CD4-positive, alpha-beta memory T cell (primary cell): ENCODE measurements at regions not wholly inside any gene's neighbourhood (a gene's known extent, or its start where the extent isn't known, plus 50 kb on each side); places are given as distances from the start of the nearest gene placed in this dataset.

ENCODE experiments used
- CTCF ChIA-PET: fragments of 350-600 bp; sonication (Branson Sonifier 250); formaldehyde crosslinking; loops from one replicate; lab custom pipeline; 2021; ENCODE audit warnings: inconsistent platforms; ENCODE audit not compliant: partially characterized antibody; lab: Charles Lee
- POLR2A ChIA-PET: fragments of 350-600 bp; sonication (Branson Sonifier 250); formaldehyde crosslinking; loops from one replicate; lab custom pipeline; 2021; ENCODE audit not compliant: partially characterized antibody; lab: Charles Lee
- DNase-seq, 5 donors: peaks; one replicate each; pipeline versions ENCODE4 v3.0.0 to v3.0.0-alpha.2; 2020 to 2022; ENCODE audit warnings: mixed read lengths in 1 of 5
- H3K27ac ChIP-seq: one replicate; pipeline ENCODE4 v1.7.0; 2013; ENCODE audit warnings: low read depth, low read length
- H3K27me3 ChIP-seq: 2 replicates; pipeline ENCODE4 v1.7.0; 2013; ENCODE audit warnings: mild to moderate bottlenecking, low read length, moderate library complexity; ENCODE audit not compliant: insufficient read depth
- H3K36me3 ChIP-seq: 2 replicates; pipeline ENCODE4 v1.7.0; 2013; ENCODE audit warnings: mild to moderate bottlenecking, low read length, moderate library complexity; ENCODE audit not compliant: insufficient read depth
- H3K4me1 ChIP-seq: 2 replicates; pipeline ENCODE4 v1.7.0; 2013; ENCODE audit warnings: mild to moderate bottlenecking, low read length, moderate library complexity; ENCODE audit not compliant: insufficient read depth
- H3K4me3 ChIP-seq, 2 donors: one replicate each; pipeline ENCODE4 v1.7.0; 2013; ENCODE audit warnings: low read length in 2 of 2, mild to moderate bottlenecking in 1 of 2
- H3K9me3 ChIP-seq, 2 donors: one replicate each; pipeline ENCODE4 v1.7.0; 2013; ENCODE audit warnings: low read length in 2 of 2, control low read depth in 1 of 2; ENCODE audit not compliant: control insufficient read depth in 1 of 2
- H3K27ac Mint-ChIP-seq, 7 donors: one replicate each; pipeline ENCODE4 v1.8.0; 2020 to 2021; ENCODE audit warnings: mixed read lengths in 7 of 7, mild to moderate bottlenecking in 6 of 7, inconsistent platforms in 3 of 7, moderate library complexity in 3 of 7
- H3K27me3 Mint-ChIP-seq, 2 donors: one replicate each; pipeline ENCODE4 v1.8.0; 2020 to 2021; ENCODE audit warnings: mixed read lengths in 2 of 2
- H3K36me3 Mint-ChIP-seq, 2 donors: one replicate each; pipeline ENCODE4 v1.8.0; 2020 to 2021; ENCODE audit warnings: mixed read lengths in 2 of 2, inconsistent platforms in 1 of 2, mild to moderate bottlenecking in 1 of 2
- H3K4me1 Mint-ChIP-seq, 4 donors: one replicate each; pipeline ENCODE4 v1.8.0; 2020 to 2021; ENCODE audit warnings: mixed read lengths in 4 of 4, mild to moderate bottlenecking in 1 of 4
- H3K4me3 Mint-ChIP-seq, 8 donors: one replicate each; pipeline ENCODE4 v1.8.0; 2020 to 2021; ENCODE audit warnings: mixed read lengths in 8 of 8, mild to moderate bottlenecking in 7 of 8, moderate library complexity in 6 of 8, inconsistent platforms in 3 of 8
- H3K9me3 Mint-ChIP-seq, 8 donors: one replicate each; pipeline ENCODE4 v1.8.0; 2020 to 2021; ENCODE audit warnings: mixed read lengths in 8 of 8, mild to moderate bottlenecking in 5 of 8, inconsistent platforms in 3 of 8, moderate library complexity in 1 of 8
- intact Hi-C: fragments of 100-400 bp; cut with micrococcal nuclease; formaldehyde crosslinking; loops from one replicate; pipeline ENCODE4 v1.15.1; 2023

DNA sequence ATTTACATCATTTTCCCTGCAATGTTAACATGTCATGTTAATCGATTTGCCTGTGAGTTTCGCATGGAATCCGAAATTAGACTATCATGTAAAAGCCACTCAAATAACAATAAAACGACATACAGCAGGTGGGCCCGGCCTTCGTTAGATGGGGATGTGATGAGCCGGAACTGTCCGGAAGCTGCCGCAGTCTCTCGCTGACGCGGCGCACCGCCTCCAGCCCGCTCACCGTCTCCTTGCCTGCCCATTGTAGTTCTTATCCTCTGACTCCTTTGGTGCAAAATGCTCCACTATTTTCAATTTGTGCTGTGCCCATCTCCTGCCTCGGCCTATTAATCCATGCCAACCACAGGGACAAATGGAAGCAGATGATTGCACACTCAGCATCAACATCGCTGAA, 877.5 kb upstream of the TENM3 start:
- ChIA-PET POLR2A (no interaction called here), CTCF (no interaction called here)
- H3K4me1 ChIP-seq, result no peaks in the 10 kb centered on the region
- H3K27ac ChIP-seq, result no peak overlapping the region
- no peaks in the 10 kb centered on the region for H3K36me3 ChIP-seq
- no peaks in the 10 kb centered on the region for H3K27me3 Mint-ChIP-seq
- H3K36me3 Mint-ChIP-seq, result no peaks in the 10 kb centered on the region
- H3K9me3 Mint-ChIP-seq, result peaks cover 0 to 3% (median 0%) of the 10 kb centered on the region in 8 donors
- H3K4me3 ChIP-seq, result no peak overlapping the region
- no peaks in the 10 kb centered on the region for H3K9me3 ChIP-seq
- no peaks in the 10 kb centered on the region for H3K4me1 Mint-ChIP-seq
- intact Hi-C loops, result no loop called here
- no peak overlapping the region for H3K4me3 Mint-ChIP-seq
- H3K27ac Mint-ChIP-seq, result no peak overlapping the region
- H3K27me3 ChIP-seq, result no peaks in the 10 kb centered on the region
- no peak for DNase-seq

DNA sequence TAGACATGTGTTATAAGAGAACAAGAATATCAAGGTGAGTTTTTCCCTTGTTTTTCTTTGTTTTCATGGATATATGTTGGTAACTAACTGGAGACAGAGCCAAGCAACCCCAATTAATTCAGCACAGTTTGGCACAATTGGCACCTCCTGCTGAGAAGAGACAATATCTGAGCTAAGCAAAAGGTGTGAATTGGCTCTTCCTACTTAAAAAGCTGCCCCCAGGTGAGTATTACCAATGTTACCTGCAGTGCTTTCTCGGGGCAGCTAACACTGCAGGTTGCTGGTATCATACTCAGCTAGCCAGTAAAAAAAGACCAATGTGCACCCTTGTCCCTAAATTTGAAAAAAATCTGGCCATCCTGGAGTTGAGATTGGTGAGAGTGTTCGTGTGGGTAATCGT, 871.2 kb upstream of the TENM3 start:
- intact Hi-C loops, result no loop called here
- Histone ChIP-seq H3K27me3 (no peaks in the 10 kb centered on the region), H3K36me3 (no peaks in the 10 kb centered on the region), H3K27ac (no peak overlapping the region), H3K4me1 (no peaks in the 10 kb centered on the region), H3K4me3 (no peak overlapping the region), H3K9me3 (no peaks in the 10 kb centered on the region)
- ChIA-PET CTCF (no interaction called here), POLR2A (no interaction called here)
- Mint-ChIP-seq H3K27me3 (no peaks in the 10 kb centered on the region), H3K9me3 (peaks cover 0 to 15% (median 4%) of the 10 kb centered on the region in 8 donors), H3K4me3 (no peak overlapping the region), H3K36me3 (no peaks in the 10 kb centered on the region), H3K4me1 (no peaks in the 10 kb centered on the region), H3K27ac (no peak overlapping the region)
- no peak for DNase-seq

DNA sequence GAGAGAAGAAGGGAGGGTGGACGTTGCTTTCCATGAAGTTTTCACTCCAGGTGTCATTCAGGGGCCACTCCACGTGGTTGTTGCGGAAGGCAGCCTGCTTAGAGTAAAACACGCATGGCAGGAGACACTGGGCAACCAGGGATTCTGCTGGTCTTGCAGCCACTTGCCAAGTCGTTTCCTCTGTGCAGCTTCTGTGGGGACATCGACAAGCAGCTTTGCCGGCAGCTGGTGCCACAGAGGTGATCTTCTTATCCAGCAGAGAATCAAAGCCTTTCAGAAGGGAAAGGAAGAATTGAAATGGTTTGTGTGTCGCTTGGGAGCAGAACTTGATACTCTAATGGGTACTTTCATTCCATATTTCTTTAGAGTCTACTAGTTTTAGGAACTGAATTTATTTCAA, 867.1 kb upstream of the TENM3 start:
- ChIA-PET CTCF (no interaction called here), POLR2A (no interaction called here)
- H3K4me3 Mint-ChIP-seq, result no peak overlapping the region
- no peak for DNase-seq
- H3K27ac Mint-ChIP-seq, result no peak overlapping the region
- Histone ChIP-seq H3K27me3 (no peaks in the 10 kb centered on the region), H3K4me1 (no peaks in the 10 kb centered on the region), H3K36me3 (no peaks in the 10 kb centered on the region), H3K27ac (no peak overlapping the region), H3K4me3 (no peak overlapping the region), H3K9me3 (no peaks in the 10 kb centered on the region)
- intact Hi-C loops, result no loop called here
- peaks cover under 1 to 13% (median 5%) of the 10 kb centered on the region in 8 donors for H3K9me3 Mint-ChIP-seq
- no peaks in the 10 kb centered on the region for H3K4me1 Mint-ChIP-seq
- H3K27me3 Mint-ChIP-seq, result no peaks in the 10 kb centered on the region
- no peaks in the 10 kb centered on the region for H3K36me3 Mint-ChIP-seq

DNA sequence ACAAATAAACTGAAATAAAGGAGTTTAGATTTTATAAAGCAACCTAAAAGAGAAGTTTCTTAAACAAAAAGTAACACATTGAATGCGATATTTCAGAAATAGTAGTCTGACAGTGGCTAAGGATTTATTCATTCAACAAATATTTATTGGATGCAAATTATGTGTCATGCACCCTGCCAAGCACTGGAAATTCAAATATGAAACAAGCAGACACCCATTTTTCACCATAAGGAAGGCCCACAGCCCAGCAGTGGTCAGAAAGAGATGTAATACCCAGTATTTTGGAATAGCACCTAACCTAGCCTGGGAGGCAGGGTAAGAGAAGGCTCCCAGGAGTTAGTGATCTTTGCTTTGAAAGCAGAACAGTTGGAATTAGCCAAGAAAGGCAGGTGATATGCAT, 855.1 kb upstream of the TENM3 start:
- H3K9me3 Mint-ChIP-seq, result peaks cover 0 to 6% (median 0%) of the 10 kb centered on the region in 8 donors
- intact Hi-C loops, result no loop called here
- no peaks in the 10 kb centered on the region for H3K36me3 ChIP-seq
- ChIA-PET POLR2A (no interaction called here), CTCF (no interaction called here)
- no peaks in the 10 kb centered on the region for H3K4me1 Mint-ChIP-seq
- H3K36me3 Mint-ChIP-seq, result no peaks in the 10 kb centered on the region
- DNase-seq, result no peak
- no peaks in the 10 kb centered on the region for H3K27me3 ChIP-seq
- H3K4me1 ChIP-seq, result no peaks in the 10 kb centered on the region
- H3K27ac Mint-ChIP-seq, result no peak overlapping the region
- H3K4me3 ChIP-seq, result no peak overlapping the region
- no peak overlapping the region for H3K27ac ChIP-seq
- H3K9me3 ChIP-seq, result no peaks in the 10 kb centered on the region
- H3K4me3 Mint-ChIP-seq, result peak overlapping the region in 1 of 8 donors; percentile 6
- H3K27me3 Mint-ChIP-seq, result no peaks in the 10 kb centered on the region

DNA sequence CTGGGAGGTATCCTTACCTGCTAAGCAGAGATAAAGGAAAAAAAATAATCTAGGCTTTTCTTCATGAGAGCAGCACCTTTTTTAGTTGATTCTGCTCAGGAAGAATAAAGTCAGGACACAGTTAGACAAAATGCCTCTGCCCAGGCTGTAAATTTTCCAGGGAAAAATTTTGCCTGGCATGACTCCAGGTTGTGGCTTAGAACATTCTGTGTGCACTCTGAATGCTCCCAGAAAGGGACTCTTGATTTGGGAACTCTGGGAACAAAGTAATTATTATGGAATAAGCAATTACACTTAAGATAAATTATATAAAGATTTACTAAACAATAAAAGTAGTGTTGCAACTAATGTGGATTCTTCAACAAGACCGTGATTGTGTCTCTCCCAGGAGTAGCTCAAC, 826.2 kb upstream of the TENM3 start:
- Mint-ChIP-seq H3K27ac (no peak overlapping the region), H3K9me3 (peaks cover 0 to 14% (median 5%) of the 10 kb centered on the region in 8 donors), H3K36me3 (no peaks in the 10 kb centered on the region), H3K27me3 (no peaks in the 10 kb centered on the region), H3K4me3 (no peak overlapping the region), H3K4me1 (no peaks in the 10 kb centered on the region)
- ChIA-PET CTCF (no interaction called here), POLR2A (no interaction called here)
- Histone ChIP-seq H3K27ac (no peak overlapping the region), H3K36me3 (no peaks in the 10 kb centered on the region), H3K4me3 (no peak overlapping the region), H3K27me3 (no peaks in the 10 kb centered on the region), H3K4me1 (no peaks in the 10 kb centered on the region), H3K9me3 (peaks cover 0 to 4% of the 10 kb centered on the region in 2 donors)
- intact Hi-C loops, result no loop called here
- DNase-seq, result no peak

- no peaks in the 10 kb centered on the region for H3K27me3 ChIP-seq
- ChIA-PET POLR2A (no interaction called here), CTCF (no interaction called here)
- H3K4me1 Mint-ChIP-seq, result no peaks in the 10 kb centered on the region
- no peaks in the 10 kb centered on the region for H3K36me3 Mint-ChIP-seq
- H3K27ac ChIP-seq, result no peak overlapping the region
- no peak overlapping the region for H3K27ac Mint-ChIP-seq
- H3K4me3 Mint-ChIP-seq, result no peak overlapping the region
- H3K4me3 ChIP-seq, result no peak overlapping the region
- peaks cover 0 to 4% of the 10 kb centered on the region in 2 donors for H3K9me3 ChIP-seq
- no peaks in the 10 kb centered on the region for H3K27me3 Mint-ChIP-seq
- H3K9me3 Mint-ChIP-seq, result peaks cover 3 to 20% (median 6%) of the 10 kb centered on the region in 8 donors
- H3K36me3 ChIP-seq, result no peaks in the 10 kb centered on the region
- DNase-seq, result no peak
- no peaks in the 10 kb centered on the region for H3K4me1 ChIP-seq
- intact Hi-C loops, result no loop called here
Measured at GRCh38 chr4:181418496-181418895, 824.7 kb upstream of the TENM3 start.

GRCh38 chr4:181420950-181421349, 822.3 kb upstream of the TENM3 start:
- H3K27ac Mint-ChIP-seq, result no peak overlapping the region
- CTCF ChIA-PET, result no interaction called here

More at GRCh38 chr4:181420950-181421349, 822.3 kb upstream of the TENM3 start:
- Histone ChIP-seq H3K36me3 (no peaks in the 10 kb centered on the region), H3K9me3 (no peaks in the 10 kb centered on the region), H3K4me3 (no peak overlapping the region), H3K4me1 (no peaks in the 10 kb centered on the region), H3K27ac (no peak overlapping the region), H3K27me3 (no peaks in the 10 kb centered on the region)
- Mint-ChIP-seq H3K4me3 (no peak overlapping the region), H3K4me1 (no peaks in the 10 kb centered on the region), H3K27me3 (no peaks in the 10 kb centered on the region), H3K36me3 (no peaks in the 10 kb centered on the region), H3K9me3 (peaks cover 2 to 15% (median 6%) of the 10 kb centered on the region in 8 donors)
- POLR2A ChIA-PET, result no interaction called here
- DNase-seq, result no peak
- intact Hi-C loops, result no loop called here
